C4-2B (cell line): ENCODE measurements at regions not wholly inside any gene's neighbourhood (a gene's known extent, or its start where the extent isn't known, plus 50 kb on each side); places are given as distances from the start of the nearest gene placed in this dataset.
"Not testable (repeated sequence)": the region's sequence is repeated elsewhere in the genome, so short reads cannot be mapped to it uniquely, and the experiment has no call there.

Experiments
- H3K27ac ChIP-seq: fragments of 450-650 bp; 2 replicates; pipeline ENCODE4 v1.5.1; 2017
- ZFX ChIP-seq: fragments of 450-650 bp; IDR thresholded peaks from 2 replicates; pipeline ENCODE4 v1.6.1; 2017
- TF ChIP-seq, protein P1 (sequence below): fragments of 450-650 bp; conservative IDR thresholded peaks from 2 replicates; pipeline ENCODE4 v1.5.1; 2017; ENCODE audit warnings: mild to moderate bottlenecking

DNA sequence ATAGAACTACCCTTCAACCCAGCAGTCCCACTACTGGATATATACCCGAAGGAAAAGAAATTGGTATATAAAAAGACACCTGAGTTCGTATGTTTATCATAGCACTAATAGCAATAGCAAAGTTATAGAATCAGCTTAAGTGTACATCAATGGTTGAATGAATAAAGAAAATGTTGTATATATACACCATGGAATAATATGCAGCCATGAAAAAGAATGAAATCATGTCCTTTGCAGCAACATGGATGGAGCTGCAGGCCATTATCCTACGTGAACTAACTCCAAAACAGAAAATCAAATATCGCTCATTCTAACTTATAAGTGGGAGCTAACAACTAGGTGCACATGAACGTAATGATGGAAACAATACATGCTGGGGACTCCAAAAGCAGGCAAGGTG is 143.5 kb upstream of the GK2 start:
- no peak for TF ChIP-seq ZFX
- TF ChIP-seq, protein P1, sequence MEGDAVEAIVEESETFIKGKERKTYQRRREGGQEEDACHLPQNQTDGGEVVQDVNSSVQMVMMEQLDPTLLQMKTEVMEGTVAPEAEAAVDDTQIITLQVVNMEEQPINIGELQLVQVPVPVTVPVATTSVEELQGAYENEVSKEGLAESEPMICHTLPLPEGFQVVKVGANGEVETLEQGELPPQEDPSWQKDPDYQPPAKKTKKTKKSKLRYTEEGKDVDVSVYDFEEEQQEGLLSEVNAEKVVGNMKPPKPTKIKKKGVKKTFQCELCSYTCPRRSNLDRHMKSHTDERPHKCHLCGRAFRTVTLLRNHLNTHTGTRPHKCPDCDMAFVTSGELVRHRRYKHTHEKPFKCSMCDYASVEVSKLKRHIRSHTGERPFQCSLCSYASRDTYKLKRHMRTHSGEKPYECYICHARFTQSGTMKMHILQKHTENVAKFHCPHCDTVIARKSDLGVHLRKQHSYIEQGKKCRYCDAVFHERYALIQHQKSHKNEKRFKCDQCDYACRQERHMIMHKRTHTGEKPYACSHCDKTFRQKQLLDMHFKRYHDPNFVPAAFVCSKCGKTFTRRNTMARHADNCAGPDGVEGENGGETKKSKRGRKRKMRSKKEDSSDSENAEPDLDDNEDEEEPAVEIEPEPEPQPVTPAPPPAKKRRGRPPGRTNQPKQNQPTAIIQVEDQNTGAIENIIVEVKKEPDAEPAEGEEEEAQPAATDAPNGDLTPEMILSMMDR = no peak
- no peak overlapping the region for H3K27ac ChIP-seq

- H3K27ac ChIP-seq = no peak overlapping the region
- TF ChIP-seq ZFX = no peak
- TF ChIP-seq, protein P1 = no peak
Observed at GRCh38 chr4:79547851-79548250, 139.8 kb upstream of the GK2 start.

DNA sequence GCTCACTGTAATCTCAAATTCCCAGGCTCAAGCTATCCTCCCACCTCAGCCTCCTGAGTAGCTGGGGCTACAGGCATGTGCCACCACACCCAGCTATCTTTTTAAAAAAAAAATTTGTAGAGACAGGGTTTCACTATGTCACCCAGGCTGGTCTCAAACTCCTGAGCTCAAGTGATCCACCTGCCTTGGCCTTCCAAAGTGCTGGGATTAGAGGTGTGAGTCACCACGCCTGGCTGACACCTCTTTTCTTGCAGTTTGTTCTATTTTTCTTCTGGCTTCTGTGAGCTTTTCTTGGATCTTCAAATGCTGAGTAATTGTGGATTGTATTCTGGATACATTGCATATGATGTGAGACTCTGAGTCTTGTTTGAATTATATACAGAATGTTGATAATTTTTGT is 137.3 kb upstream of the GK2 start:
- not testable (repeated sequence) for H3K27ac ChIP-seq

- no peak overlapping the region for H3K27ac ChIP-seq
- TF ChIP-seq, protein P1 = no peak
- no peak for TF ChIP-seq ZFX
Observed at GRCh38 chr4:79540143-79540542, 132.1 kb upstream of the GK2 start.

- TF ChIP-seq, protein P1 = no peak
- TF ChIP-seq ZFX = no peak
Observed at GRCh38 chr4:79535516-79535915, 127.5 kb upstream of the GK2 start.

GRCh38 chr4:79528241-79528706 is 120.2 kb upstream of the GK2 start:
- no peak for TF ChIP-seq ZFX
- TF ChIP-seq, protein P1 = no peak

More at GRCh38 chr4:79535516-79535915, 127.5 kb upstream of the GK2 start:
- H3K27ac ChIP-seq = no peak overlapping the region

DNA sequence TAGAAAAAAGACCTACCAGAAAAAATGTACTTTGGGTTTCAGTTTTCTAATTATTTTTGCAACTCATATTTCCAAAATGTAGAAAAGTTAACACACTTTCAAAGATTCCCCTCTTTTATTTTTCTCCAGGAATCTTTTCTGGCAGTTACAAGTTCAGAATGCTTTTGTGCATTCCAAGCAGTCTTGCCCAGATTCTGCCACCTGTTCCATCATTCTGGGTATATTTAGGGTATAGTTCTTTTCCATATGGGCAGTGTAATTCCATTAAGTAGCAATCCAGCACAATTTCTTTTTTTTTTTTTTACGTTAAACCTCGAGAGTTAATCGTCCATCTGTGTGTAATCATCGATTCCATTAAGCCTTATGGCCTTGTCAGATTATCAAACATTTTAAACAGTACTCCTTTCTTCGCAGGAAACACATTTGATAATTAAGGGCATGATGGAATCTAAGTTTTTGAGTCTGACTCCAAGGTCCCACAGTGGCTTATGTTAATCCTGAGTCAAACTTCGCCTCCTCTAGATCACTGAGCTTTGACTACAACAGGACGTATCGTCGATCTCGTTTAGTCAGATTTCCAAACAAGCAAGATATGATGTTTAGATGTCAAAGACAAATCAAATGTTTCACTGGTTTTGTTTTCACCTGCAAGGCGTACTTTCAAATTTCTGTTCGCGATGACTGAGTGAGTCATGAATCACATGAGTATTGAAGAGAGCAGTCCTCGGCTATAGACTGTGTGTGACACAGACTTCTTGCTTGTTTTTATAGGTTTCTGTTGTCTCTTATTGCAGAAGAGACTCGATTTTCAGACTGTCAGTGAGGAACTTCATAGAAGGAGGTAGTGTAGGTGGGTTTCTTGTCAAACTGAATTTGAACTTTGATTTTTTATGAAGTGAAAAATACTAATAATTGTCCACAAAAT is 118.9 kb upstream of the GK2 start:
- H3K27ac ChIP-seq = no peak overlapping the region
- TF ChIP-seq ZFX = no peak
- TF ChIP-seq, protein P1 = no peak

More at GRCh38 chr4:79528241-79528706, 120.2 kb upstream of the GK2 start:
- H3K27ac ChIP-seq = no peak overlapping the region

DNA sequence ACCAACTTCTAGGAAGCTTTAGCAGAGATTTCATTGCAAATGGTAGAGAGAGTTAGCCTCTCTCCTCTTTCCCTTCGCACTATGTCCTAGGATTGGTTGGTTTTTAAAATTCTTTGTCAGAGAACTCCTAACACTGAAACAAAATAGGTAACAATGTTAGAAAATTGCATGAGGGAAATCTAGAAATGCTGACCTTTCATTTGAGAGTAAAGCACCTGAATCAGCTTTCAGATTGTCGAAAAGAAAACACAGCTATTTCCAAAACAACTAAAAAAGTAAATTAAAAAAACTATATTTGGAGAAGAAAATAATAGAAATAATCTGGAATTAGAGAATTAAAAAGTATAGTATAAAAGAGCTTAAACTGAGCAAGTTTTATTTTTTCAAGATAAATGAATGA is 108.1 kb upstream of the GK2 start:
- no peak overlapping the region for H3K27ac ChIP-seq

More for the DNA sequence above, 108.1 kb upstream of the GK2 start:
- no peak for TF ChIP-seq ZFX
- TF ChIP-seq, protein P1 = no peak
